IMR-90 (cell line): ENCODE measurements at regions not wholly inside any gene's neighbourhood (a gene's known extent, or its start where the extent isn't known, plus 50 kb on each side); places are given as distances from the start of the nearest gene placed in this dataset.

Experiments
- ATAC-seq: fragments of 200-7000 bp; cut with Tn5 transposase; 2 replicates; pipeline ENCODE4 v1.9.1; 2020; ENCODE audit warnings: low read depth, mild to moderate bottlenecking, moderate library complexity
- BruUV-seq: library from RNA; stranded (reverse); fragments of 400-500 nt; replicated peaks from 2 replicates; lab custom pipeline; 2021; lab: Mats Ljungman, UMichigan
- CTCF ChIA-PET: fragments of 300-600 bp; formaldehyde crosslinking; extraction: SDS; loops from one replicate; lab custom pipeline; 2021; ENCODE audit warnings: antibody characterized with exemption; lab: Yijun Ruan, JAX
- POLR2A ChIA-PET: fragments of 300-600 bp; sonication (Branson Sonifier 250); formaldehyde crosslinking; loops from one replicate; lab custom pipeline; 2022; ENCODE audit warnings: antibody characterized with exemption; ENCODE audit not compliant: unreplicated experiment; lab: Charles Lee
- DNase-seq: peaks from one replicate; pipeline ENCODE4 v3.0.0; 2013
- H2AFZ ChIP-seq: replicated peaks from 2 replicates; pipeline ENCODE3; 2013; ENCODE audit warnings: low read length, mild to moderate bottlenecking; ENCODE audit not compliant: poor library complexity
- H2AK5ac ChIP-seq: 2 replicates; pipeline ENCODE4 v1.6.1; 2013; ENCODE audit warnings: low read depth, low read length, inconsistent platforms
- H2AK9ac ChIP-seq: replicated peaks from 2 replicates; pipeline ENCODE3; 2013; ENCODE audit warnings: mild to moderate bottlenecking, low read depth, low read length, moderate library complexity; ENCODE audit not compliant: poor library complexity
- H2BK120ac ChIP-seq: 2 replicates; pipeline ENCODE4 v1.6.1; 2013; ENCODE audit warnings: low read depth, low read length, inconsistent platforms
- H2BK15ac ChIP-seq: 3 replicates; pipeline ENCODE4 v1.6.1; 2013; ENCODE audit warnings: low read depth, low read length, inconsistent platforms
- H2BK20ac ChIP-seq: 2 replicates; pipeline ENCODE4 v1.6.1; 2013; ENCODE audit warnings: low read depth, mild to moderate bottlenecking, inconsistent platforms, low read length, moderate library complexity
- H2BK5ac ChIP-seq: 2 replicates; pipeline ENCODE4 v1.6.1; 2013; ENCODE audit warnings: mild to moderate bottlenecking, low read depth, low read length, inconsistent platforms; ENCODE audit not compliant: poor library complexity, severe bottlenecking
- H3K14ac ChIP-seq: replicated peaks from 2 replicates; pipeline ENCODE4 v1.6.1; 2013; ENCODE audit warnings: low read depth, low read length, inconsistent platforms
- H3K18ac ChIP-seq: 2 replicates; pipeline ENCODE4 v1.6.1; 2013; ENCODE audit warnings: low read depth, low read length, control low read depth
- H3K23ac ChIP-seq: 2 replicates; pipeline ENCODE4 v1.6.1; 2013; ENCODE audit warnings: low read depth, low read length, inconsistent platforms
- H3K27ac ChIP-seq: 2 replicates; pipeline ENCODE4 v1.5.1; 2013; ENCODE audit warnings: mild to moderate bottlenecking, control low read depth, low read length; ENCODE audit not compliant: insufficient read depth
- H3K27me3 ChIP-seq: 2 replicates; pipeline ENCODE4 v1.6.1; 2013; ENCODE audit warnings: low read length; ENCODE audit not compliant: control insufficient read depth, insufficient read depth
- H3K36me3 ChIP-seq: 2 replicates; pipeline ENCODE4 v1.6.1; 2013; ENCODE audit warnings: low read length, mixed read lengths; ENCODE audit not compliant: control insufficient read depth, insufficient read depth
- H3K4ac ChIP-seq: 2 replicates; pipeline ENCODE4 v1.6.1; 2013; ENCODE audit warnings: low read depth, low read length, inconsistent platforms
- H3K4me1 ChIP-seq: 2 replicates; pipeline ENCODE4 v1.6.1; 2013; ENCODE audit warnings: low read length, mixed read lengths; ENCODE audit not compliant: control insufficient read depth, insufficient read depth
- H3K4me2 ChIP-seq: 2 replicates; pipeline ENCODE4 v1.6.1; 2013; ENCODE audit warnings: low read depth, mild to moderate bottlenecking, control low read depth, low read length, moderate library complexity
- H3K4me3 ChIP-seq: 2 replicates; pipeline ENCODE4 v1.5.1; 2013; ENCODE audit warnings: low read depth, mild to moderate bottlenecking, control low read depth, low read length, moderate library complexity; ENCODE audit not compliant: insufficient read depth
- H3K56ac ChIP-seq: 2 replicates; pipeline ENCODE4 v1.6.1; 2013; ENCODE audit warnings: low read length, inconsistent platforms; ENCODE audit not compliant: insufficient read depth; ENCODE audit errors: extremely low read depth
- H3K79me1 ChIP-seq, 2 experiments: 2 replicates each; pipeline ENCODE4 v1.6.1; 2013; ENCODE audit warnings: low read length in 2 of 2, inconsistent platforms in 1 of 2, low read depth in 1 of 2
- H3K9ac ChIP-seq: 2 replicates; pipeline ENCODE4 v1.6.1; 2013; ENCODE audit warnings: low read depth, low read length, control low read depth
- H3K9me1 ChIP-seq: 2 replicates; pipeline ENCODE4 v1.6.1; 2013; ENCODE audit warnings: low read length, inconsistent platforms; ENCODE audit not compliant: insufficient read depth
- H3K9me3 ChIP-seq: 2 replicates; pipeline ENCODE4 v1.6.1; 2013; ENCODE audit warnings: low read length; ENCODE audit not compliant: control insufficient read depth, insufficient read depth
- H4K20me1 ChIP-seq: 2 replicates; pipeline ENCODE4 v1.6.1; 2013; ENCODE audit warnings: low read length, inconsistent platforms; ENCODE audit not compliant: insufficient read depth
- H4K5ac ChIP-seq: 2 replicates; pipeline ENCODE4 v1.6.1; 2013; ENCODE audit warnings: mild to moderate bottlenecking, low read depth, low read length, control low read depth
- H4K8ac ChIP-seq, 2 experiments: 2 replicates each; pipeline ENCODE4 v1.6.1; 2013; ENCODE audit warnings: low read depth in 2 of 2, low read length in 2 of 2, control low read depth in 1 of 2, inconsistent platforms in 1 of 2
- H4K91ac ChIP-seq: 2 replicates; pipeline ENCODE4 v1.6.1; 2013; ENCODE audit warnings: low read depth, low read length, inconsistent platforms; ENCODE audit not compliant: insufficient read depth
- WGBS, 2 experiments: methylation state at CpG; one replicate each; pipeline versions ENCODE4 v1.1.5 to v1.1.7; 2013; ENCODE audit warnings: missing lambda C conversion rate in 2 of 2; ENCODE audit not compliant: insufficient read length in 1 of 2; ENCODE audit errors: extremely low coverage in 2 of 2; 5-methylcytosine and 5-hydroxymethylcytosine counted together
- dilution Hi-C: fragments of 300-500 bp; cut with HindIII; formaldehyde crosslinking; loops from one replicate; pipeline ENCODE4 v1.14.3; 2018; ENCODE audit warnings: low sequenced_read_pairs; ENCODE audit not compliant: unreplicated experiment
- in situ Hi-C: fragments of 300-500 bp; cut with MboI; formaldehyde crosslinking; loops from 3 replicates; pipeline ENCODE4 v1.14.3; 2019; ENCODE audit warnings: low sequenced_read_pairs, inconsistent platforms, mixed read lengths
- intact Hi-C: fragments of 100-400 bp; cut with micrococcal nuclease; formaldehyde crosslinking; loops from 2 replicates; pipeline ENCODE4 v1.10.0; 2022
- TF ChIP-seq, protein P1 (sequence below): fragments of 150-350 bp; IDR thresholded peaks from 2 replicates; pipeline ENCODE4 v1.6.1; 2016; ENCODE audit warnings: low read depth, mild to moderate bottlenecking, low read length, moderate library complexity, borderline replicate concordance

DNA sequence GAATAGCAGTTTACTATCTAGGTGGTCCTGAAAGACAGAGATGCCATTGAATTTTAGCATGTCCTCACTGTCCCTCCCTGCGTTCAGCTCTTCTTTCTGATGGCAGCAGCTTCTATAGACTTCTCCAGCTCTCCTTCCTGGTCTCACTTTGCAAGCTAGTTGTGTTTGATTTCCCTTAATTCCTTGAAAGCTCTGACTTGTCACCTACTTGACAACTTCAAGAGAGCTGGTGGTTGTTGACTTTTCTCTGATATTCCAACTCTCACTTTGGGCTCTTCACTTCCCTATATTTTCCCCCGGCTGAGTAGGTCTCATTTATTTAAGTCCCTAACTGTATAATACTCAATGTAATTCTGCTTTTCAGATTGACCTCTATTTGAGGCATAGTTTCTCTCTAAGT lies 1825.0 kb upstream of the RAG2 start:
- BruUV-seq, result no TSS peak
- Histone ChIP-seq H2BK120ac (no peak overlapping the region), H3K4me3 (no peak overlapping the region), H2AK9ac (no peak overlapping the region), H3K18ac (no peak overlapping the region), H3K9me1 (no peaks in the 10 kb centered on the region), H3K27me3 (no peaks in the 10 kb centered on the region), H3K4ac (no peak overlapping the region), H2AFZ (no peak overlapping the region), H3K4me1 (no peaks in the 10 kb centered on the region), H3K14ac (no peak overlapping the region), H4K5ac (no peak overlapping the region), H4K20me1 (no peaks in the 10 kb centered on the region), H3K23ac (no peak overlapping the region), H3K9me3 (peaks cover 8% of the 10 kb centered on the region), H3K9ac (no peak overlapping the region), H3K27ac (no peak overlapping the region), H3K36me3 (no peaks in the 10 kb centered on the region), H3K56ac (no peak overlapping the region), H4K8ac (no peak overlapping the region), H4K91ac (no peak overlapping the region), H3K4me2 (no peak overlapping the region), H2AK5ac (no peak overlapping the region), H2BK20ac (no peak overlapping the region), H2BK5ac (no peak overlapping the region), H2BK15ac (no peak overlapping the region), H3K79me1 (no peaks in the 10 kb centered on the region)
- ChIA-PET CTCF (interaction anchor here (0.6 kb wide), 1 partner anchor 82 kb away, joined by 3 read pairs; no protein-coding TSS in a partner anchor), POLR2A (no interaction called here)
- DNase-seq (no peak), ATAC-seq (no peak)
- TF ChIP-seq, protein P1, sequence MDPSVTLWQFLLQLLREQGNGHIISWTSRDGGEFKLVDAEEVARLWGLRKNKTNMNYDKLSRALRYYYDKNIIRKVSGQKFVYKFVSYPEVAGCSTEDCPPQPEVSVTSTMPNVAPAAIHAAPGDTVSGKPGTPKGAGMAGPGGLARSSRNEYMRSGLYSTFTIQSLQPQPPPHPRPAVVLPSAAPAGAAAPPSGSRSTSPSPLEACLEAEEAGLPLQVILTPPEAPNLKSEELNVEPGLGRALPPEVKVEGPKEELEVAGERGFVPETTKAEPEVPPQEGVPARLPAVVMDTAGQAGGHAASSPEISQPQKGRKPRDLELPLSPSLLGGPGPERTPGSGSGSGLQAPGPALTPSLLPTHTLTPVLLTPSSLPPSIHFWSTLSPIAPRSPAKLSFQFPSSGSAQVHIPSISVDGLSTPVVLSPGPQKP, result no peak
- in situ Hi-C loops (no loop called here), dilution Hi-C loops (no loop called here), intact Hi-C loops (no loop called here)
- no CpG with 5 or more reads among the region's 2 CpGs for WGBS, 2 experiments
